NT2/D1 (cell line): ENCODE measurements at regions not wholly inside any gene's neighbourhood (a gene's known extent, or its start where the extent isn't known, plus 50 kb on each side); places are given as distances from the start of the nearest gene placed in this dataset.

Source experiments
- SUZ12 ChIP-seq: IDR thresholded peaks from 2 replicates; pipeline ENCODE4 v1.6.1; 2011; ENCODE audit not compliant: insufficient read length, insufficient read depth; ENCODE audit errors: extremely low read depth
- YY1 ChIP-seq: IDR thresholded peaks from 2 replicates; pipeline ENCODE4 v1.6.1; 2011; ENCODE audit not compliant: insufficient read length, insufficient read depth
- ZNF274 ChIP-seq: IDR thresholded peaks from 2 replicates; pipeline ENCODE4 v1.6.1; 2011; ENCODE audit warnings: mild to moderate bottlenecking, low read depth, low read length

DNA sequence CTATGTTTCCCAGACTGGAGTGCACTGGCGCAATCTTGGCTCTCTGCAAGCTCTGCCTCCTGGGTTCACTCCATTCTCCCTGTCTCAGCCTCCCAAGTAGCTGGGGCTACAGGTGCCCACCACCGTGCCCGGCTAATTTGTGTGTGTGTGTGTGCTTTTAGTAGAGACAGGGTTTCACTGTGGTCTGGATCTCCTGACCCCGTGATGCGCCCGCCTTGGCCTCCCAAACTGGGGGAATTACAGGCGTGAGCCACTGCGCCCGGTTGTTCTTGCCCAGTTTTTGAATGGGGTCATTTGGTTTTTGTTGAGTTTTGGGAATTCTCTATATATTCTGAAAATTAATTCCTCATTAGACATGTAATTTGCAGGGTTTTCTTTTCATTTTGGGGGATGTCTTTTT is 238.4 kb upstream of the PRR20A start:
- TF ChIP-seq ZNF274 = no peak
- TF ChIP-seq YY1 = no peak
- TF ChIP-seq SUZ12 = no peak
